NCI-H82 treated with DMSO at 0.1 percent for 48 hours (cell line): ENCODE measurements at regions not wholly inside any gene's neighbourhood (a gene's known extent, or its start where the extent isn't known, plus 50 kb on each side); places are given as distances from the start of the nearest gene placed in this dataset.

Source experiments
- DNase-seq: peaks from one replicate; lab custom pipeline; 2025; ENCODE audit not compliant: unreplicated experiment; lab: John Stamatoyannopoulos, UW

DNA sequence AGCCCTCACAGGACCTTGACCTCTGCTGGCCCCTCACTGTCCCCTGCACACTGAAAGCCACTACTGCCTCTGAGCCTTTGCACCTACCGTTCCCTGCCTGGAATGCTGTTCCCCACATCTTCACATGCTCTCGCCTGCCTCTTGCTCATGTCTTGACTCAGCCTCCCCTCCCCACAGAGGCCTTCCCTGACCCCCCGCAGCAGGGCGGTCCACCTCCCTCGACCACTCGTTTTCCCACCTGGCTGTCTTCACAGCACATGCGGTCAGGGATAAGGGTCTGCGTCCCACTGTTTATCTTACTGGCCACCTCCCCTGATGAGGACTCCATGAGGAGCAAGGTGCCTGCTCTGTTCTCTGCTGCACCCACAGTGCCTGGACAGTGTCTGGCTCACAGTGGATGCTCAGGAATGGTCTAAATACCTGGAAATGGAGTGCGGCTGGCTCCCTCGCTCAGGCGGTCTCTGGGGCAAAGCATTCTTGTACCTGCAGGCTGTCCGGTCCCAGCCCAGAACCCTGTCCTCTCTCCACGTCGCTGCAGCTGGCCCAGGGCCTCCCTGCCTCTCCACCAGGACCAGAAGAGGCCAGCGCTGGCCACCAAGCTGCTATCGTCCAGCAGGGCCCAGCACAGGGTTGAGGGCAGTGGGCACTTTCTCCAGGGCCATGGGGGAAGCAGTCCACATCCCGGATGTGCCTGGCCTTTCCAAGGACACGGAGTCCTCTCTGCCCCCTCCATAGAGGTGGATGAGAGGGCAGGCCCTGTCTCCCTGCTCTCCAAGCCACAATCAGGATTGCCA is 107.4 kb downstream of the NCOR2 start:
- no peak for DNase-seq

DNA sequence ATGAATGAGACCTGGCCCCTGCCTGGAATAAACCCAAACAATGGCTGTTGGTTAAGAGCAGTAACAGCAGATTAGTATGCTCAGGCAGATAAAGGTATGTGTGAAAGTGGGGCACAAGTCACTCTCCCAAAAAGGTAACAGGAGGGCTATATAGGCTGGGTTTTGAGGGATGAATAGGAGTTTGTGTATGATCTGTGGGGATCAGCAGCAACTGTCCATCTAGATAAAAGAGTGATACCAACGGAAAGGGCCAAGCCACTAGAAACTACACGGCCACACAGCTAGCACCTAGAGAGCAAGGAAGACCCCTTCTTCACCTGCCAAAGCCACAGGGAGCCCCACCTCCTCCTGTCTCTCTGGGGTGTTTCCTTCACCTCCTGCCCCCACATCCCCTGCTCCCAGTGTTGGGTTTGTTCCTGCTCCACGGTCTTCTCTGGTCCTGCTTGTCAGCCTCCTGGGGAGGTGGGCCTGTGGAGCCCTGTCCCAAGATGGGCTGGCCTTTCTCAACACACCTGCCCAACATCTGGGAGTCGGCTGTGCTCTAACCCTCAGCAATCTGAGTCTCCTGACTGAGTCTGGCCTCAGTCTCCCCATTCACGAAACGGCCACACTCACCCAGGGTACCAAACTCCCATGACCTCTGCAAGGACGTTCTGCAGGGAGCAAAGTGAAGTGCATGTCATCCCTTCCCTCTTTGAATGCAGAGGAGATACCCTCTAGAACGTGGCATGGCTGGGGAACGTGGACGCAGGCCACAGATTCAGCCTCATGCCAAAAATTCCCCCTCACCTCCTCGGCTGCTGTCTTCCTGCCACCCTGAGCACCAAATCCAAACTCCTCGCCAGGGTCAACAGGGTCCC is 108.2 kb downstream of the NCOR2 start:
- DNase-seq, result no peak

DNA sequence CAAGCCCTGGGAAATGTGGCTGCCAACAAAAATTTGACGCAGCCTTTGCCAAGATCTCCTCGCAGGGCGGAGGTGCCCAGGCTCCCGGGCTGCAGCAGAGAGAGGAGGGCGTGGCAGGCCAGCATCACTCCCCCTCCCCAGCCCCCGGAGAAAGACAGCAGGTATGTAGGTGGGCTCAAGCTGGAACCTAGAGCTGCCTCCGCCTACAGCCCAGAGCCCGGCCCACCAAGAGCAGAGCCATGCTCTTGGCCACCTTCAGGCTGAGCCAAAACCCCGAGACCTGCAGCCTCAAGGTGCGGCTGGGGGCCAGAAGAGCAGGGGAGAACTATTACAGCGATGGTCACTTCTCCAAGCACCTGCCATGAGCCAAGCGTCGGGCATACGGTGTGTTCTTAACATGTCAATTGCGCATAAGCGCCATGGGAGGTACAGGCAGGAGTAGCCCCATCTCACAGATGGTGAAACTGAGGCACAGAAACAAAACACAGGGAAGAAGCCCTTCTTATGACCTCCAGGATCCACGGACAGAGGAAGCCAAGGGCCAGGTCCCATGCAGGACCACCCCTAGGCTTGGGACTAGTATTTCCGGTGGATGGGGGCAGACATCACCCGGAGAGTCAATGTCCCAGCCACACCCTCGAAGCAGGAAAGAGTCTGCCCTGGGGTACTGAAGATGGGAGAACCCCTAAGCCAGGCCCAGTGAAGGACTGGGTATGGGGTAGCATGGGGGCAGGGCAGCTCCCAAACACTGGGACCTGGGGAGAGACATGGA is 109.0 kb downstream of the NCOR2 start:
- no peak for DNase-seq

DNA sequence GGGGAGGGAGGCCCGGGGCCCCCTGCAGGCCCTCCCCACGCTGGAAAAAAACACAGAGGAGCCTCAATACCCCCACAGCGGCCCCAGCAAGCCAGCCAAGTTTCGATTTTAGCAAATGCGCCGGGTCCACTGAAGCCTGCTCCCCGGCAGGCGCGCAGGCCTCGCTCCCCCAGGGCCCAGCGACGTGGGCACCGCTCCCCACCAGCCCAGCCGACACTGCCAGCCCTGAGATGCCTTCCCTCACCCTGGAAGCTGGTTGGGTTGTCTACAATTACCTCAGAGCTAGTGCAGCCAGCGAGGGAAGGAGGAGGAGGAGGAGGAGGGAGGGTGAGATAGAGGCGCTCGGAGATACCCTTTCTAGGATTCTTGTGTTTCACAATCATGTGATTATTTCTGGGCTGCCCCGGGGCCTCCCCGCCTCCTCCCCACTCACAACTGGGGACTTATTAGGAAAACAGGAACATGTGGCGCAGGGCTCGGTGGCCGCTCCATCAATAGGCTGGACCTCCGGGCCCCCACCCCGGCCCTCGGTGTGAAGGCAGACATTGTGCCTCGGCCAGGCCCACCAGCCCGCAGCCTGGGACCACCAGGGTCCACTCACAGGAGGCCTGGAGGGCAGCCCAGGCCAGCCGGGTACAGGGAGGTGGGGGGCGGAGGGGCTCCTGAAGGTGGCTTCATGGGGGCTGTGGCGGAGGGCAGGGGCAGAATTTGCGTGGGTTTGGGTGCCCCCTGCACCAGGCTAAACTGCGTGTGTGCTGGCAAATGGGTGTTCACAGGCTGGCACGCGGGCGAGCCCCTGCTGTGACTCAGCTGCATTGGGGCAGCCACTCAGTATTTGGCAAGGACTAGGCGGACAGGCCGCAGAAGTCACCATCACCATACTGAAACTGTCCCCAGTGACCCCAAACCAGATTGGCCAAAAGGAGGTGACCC is 109.9 kb downstream of the NCOR2 start:
- DNase-seq, result no peak

DNA sequence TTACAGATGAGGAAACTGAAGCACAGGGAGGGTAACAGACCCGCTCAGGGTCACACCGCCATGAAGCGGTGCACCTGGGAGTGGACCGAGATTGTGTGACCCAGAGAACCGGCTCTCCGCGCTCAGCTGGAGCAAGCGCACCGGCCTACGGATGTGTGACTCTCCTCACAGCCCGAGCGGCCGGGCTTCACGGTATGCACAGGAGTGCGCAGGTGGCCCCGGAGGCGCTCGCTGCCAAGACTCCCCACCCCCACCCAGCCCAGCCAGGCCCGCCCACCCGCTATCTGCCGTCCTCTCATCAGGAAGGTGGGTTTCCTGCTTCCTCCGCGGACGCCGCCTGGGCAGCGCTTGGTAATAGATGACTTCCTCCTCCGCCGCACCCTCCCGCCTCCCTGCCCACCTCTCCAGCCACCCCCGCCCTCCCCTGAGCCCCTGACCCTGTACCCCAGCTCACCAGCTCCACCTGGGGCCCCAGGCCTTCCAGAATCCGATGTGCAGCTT is 110.7 kb downstream of the NCOR2 start:
- DNase-seq, result no peak

DNA sequence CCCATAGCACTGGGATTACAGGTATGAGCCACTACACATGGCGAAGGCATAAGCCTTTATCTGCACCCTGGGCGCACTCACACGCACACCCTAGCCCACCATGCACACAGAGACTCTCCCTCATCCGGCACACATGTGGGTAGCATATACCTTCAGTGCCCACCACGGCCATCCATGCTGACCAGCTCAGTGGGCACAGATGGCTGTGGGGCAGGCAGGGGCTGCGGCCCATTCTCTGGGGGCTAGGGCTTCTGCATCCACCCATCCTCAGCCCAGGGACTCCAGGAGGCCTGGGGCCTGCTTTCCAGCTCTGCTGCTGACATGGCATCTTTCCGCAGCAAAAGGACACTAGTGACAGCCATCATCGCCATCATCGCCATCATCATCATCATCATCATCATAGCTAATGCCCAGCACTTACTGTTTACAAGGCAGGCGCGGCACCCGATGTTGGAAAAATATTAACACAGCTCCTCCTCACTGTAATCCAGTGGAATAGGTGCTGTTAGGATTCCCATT is 111.2 kb downstream of the NCOR2 start:
- DNase-seq, result no peak

DNA sequence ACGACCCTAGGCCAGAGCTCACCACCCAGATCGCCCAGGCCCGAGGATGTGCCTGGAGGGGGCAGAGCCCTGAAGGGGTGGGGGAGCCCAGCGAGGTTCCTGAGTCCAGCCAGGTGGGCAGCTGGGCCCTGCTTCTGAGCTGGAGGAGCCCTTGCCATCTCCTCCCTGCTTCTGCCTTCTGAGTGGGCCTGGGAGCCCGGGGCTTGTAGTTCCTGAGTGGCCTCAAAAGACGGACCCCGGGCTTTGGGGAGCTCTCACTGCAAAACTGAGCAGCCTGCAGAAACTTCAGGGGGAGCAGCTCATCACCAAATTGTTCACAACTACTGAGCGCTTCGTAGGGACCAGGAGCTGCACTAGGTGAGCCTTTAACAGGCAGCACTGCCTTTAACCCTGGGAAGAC is 112.1 kb downstream of the NCOR2 start:
- no peak for DNase-seq

DNA sequence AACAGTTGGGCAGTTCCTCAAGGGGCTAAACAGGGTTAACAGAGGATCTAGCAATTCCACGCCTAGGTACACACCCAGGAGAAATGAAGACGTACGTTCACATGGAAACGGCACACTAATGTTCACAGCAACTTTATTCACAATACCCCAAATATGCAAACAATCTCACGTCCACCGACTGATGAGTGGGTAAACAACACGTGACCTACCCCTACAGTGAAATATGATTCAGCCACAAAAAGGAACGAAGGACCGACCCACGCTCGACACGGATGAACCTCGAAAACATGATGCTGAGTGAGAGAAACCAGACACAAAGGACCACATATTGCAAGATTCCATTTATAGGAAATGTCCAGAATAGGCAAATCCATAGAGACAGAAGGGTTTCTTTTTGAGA is 112.7 kb downstream of the NCOR2 start:
- DNase-seq, result no peak

DNA sequence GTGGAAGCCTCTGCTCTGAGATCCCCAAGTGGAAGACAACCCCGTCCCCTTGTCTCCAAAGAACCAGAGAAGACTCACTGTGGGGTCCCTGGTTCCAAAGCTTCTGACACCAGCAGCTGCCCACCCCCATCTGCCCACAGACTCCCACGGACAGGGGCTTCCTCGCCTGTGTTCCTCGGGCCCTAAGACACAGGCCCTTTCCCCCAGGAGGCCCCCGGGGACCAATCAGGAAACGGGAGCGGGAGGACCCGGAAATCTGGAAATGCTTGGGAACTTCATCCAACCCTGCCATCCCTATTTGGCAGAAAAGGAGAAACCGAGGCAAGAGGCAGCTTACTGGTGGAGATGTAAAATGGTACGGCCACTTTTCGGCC is 113.1 kb downstream of the NCOR2 start:
- DNase-seq, result no peak

DNA sequence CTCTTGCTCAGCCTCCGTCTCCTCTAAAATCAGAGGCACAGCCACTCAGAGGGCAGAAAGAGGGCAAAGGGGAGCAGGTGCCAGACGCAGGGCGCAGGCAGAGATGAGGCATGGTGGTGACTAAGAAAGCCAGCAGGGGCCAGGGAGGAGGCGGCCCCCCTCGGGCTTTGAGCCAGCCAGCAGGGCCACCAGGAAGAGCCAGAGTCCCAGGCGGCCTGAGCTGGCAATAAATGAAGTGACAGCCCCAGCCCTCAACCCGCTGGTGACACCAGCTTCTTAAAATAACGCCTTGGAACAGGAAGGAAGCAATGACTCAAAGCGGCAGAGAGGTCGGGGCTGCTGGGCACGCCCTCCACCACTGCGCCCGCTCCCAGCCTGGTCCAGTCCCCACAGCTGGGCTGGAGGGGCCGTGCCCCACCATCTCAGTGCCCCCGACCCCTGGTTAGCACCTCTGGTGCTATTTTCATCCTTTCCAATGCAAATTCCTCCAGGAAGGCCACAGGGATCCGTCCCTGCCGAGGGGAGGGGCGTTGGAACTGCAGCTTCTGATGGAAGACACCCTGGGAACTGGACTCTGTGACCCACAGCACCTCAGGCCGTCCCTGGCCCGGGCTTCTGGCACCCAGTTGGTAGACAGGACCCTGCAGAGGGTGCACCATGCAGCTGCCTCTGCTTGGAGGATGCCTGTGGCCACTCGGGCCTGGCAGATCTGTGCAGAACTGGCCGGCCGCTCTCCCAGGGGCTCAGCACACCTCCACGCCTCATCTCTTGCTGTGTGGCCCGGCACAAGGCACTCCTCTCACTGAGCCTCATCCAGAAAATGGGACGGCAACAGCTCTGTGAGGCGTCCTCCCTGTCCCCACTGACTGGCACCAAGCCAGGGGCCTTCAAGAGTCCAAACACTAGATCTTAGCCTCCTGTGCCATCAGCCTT is 113.7 kb downstream of the NCOR2 start:
- DNase-seq, result no peak

DNA sequence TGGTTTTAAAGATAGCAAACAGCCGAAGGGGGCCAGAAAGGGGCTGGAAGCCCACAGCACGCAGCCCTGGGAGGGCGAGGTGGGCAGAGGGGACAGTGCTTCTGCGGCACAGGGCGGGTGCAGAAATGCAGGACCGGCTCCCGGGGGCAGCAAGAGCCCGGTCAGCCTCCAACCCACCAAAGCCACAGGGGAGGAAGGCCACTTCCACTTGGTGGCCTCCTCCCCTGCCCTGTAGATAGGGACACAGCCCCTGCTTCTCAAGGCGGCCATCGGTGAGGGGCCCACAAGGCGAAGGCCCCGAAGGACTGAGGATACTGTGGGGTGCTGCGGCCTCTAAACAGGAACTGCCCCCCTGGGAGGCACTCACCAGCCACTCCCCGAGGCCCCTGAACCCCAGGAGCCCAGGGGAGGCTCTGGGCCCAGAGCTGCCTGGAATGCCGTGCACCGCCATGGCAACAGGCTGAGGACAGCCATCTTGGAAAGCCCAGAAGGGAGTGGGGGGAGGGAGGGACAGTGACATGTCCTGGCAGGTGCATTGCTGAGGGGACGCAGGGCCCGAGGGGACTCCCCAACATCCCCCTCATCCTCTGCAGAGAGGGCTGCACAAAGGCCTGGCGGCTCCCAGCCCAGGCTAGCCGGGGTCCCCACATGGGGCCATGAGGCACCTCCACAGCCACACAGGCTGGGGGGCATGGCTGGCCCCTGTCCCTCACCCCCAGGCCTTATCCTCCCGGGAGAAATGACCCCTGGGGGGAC is 114.7 kb downstream of the NCOR2 start:
- DNase-seq, result no peak

DNA sequence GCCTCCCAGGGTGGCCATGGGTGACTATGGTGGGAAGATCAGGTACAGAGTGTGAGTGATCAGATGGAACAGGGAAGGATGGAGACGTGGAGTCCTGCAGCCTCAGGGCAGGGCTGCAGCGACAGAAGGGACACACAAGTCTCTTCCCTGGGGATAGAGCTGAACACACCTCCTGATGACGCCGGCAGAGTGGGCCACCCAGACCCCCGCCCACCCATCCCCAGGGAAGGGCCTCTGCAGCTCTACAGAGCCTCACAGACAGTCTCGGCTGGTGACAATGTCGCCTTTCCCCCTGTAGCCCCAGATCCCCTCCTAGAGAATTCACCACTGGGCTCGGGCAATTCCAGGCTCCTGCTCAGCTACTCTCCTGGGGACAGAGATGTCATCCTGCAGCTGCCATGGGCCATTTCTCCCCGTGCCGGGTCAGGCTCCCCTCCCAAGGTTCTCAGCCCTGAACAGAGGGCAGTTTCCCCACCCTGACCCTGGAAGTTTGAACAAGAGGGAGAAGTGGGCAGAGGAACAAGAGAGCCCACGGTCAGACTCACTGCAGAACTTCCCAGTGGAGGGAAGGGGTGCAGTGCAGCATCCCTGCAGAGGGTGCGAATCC is 115.7 kb downstream of the NCOR2 start:
- peak; percentile 16 for DNase-seq

DNA sequence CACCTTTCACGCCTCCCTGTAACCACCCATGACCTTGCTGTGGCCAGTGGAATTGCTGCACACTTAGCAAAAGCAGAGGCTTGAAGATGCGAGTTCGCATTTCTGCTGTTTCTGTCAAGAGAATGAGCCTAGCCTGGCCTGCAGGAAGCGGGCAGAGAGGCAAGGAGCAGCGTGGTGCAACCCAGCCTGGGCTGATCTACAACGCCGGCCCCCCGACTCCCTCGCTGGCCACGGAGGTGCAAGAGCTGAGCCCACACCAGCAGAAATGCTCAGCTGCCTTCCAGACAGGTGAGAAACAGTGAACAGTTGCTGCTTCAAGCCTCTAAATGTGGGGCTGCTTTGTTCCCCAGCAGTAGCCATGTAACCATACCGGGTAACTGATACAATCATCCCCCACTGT is 116.4 kb downstream of the NCOR2 start:
- no peak for DNase-seq

DNA sequence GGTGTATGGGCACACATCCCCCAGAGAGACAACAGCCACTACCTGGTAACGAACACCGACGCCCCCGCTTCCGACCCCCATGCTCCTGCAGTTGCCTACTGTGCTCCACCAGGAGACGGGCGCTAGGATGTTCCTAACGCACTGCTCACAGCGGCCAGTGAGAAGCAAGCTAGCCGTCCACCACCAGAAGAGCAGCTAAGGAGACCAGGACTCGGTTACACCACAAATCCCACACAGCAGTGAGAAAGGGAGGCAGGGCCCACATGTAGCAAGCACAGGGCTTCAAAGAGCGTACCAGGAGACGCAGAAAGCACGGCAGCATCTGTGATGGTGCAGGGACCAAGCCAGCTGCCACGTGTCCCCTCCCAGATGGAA is 117.0 kb downstream of the NCOR2 start:
- DNase-seq, result no peak

DNA sequence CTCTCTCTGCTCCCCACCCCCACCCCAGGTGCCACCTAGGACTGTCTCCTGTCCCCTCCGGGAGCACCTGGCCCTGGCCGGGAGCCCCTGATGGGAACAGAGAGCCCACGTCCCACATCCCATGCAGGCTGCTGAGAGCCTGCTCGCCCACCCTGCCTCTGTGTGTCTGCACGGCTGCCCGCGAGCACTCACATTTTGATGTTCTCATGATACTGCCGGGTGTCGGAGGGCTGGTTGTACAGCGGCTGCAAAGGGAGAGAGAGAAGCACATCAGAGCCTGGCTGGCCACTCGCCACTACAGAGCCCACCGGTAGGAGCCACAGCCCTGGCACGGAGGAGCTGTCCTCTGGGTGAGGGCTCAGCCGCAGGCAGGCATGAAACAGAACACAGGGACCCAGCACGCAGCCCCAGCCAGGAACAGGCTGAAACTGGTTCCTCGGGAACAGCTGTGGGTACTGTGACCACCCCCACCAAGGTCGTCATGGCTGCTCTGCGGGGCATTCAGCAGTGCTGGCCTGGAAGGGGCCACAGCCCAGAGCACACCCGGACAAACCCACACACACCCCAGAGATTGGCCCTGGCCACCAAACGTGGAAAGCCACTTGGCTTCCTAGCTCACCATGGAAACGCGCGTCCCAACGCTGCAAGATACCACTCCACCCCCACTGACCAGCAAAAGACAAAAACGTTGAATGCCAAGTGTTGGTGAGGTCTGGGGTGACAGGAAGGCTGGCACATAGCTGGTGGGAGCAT is 117.6 kb downstream of the NCOR2 start:
- no peak for DNase-seq

DNA sequence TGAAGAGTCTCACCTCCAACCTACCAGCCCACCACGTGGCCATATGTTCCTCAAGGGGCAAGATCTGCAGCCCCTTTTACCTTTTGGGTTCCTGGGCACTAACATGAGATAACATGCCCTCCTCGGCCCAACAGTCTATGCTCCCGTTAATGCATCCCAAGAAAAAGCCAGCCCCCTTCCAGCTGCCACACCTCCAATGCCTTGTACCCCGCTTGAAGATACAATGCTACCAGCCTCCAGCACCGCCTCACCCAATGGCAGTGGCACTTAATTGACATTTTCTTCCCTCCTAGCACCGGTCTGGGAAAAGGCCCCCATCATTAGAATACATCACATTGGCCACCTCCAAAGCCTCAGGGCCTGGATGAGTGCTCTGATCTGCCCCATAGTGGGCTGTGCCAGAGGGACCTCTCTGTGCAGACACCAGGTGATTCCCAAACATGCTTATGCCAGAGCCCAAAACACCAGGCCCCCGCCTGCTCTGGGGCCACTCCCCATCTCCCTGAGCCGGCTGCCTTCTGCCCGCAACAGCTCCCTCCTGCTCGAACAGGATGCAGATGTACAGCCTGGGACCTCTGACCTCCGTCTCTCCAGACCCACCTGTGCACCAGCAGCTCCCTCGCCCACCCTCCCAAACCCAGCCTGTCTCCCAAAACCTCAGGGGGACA is 118.3 kb downstream of the NCOR2 start:
- DNase-seq, result no peak
